Endothelial cell of hepatic sinusoid (primary cell): ENCODE measurements at regions not wholly inside any gene's neighbourhood (a gene's known extent, or its start where the extent isn't known, plus 50 kb on each side); places are given as distances from the start of the nearest gene placed in this dataset.
"Not testable (repeated sequence)": the region's sequence is repeated elsewhere in the genome, so short reads cannot be mapped to it uniquely, and the experiment has no call there.

ENCODE experiments used
- in situ Hi-C: cut with HindIII; loops from 2 replicates; pipeline ENCODE4 v1.10.0; 2017; ENCODE audit warnings: low sequenced_read_pairs

- in situ Hi-C loops = no loop called here
Measured at GRCh38 chr7:68200051-68200670, 1203.5 kb downstream of the TYW1 start.

- in situ Hi-C loops = no loop called here
Measured at GRCh38 chr7:68203251-68203650, 1206.6 kb downstream of the TYW1 start.

GRCh38 chr7:68205826-68206225 is 1209.2 kb downstream of the TYW1 start:
- in situ Hi-C loops = no loop called here

DNA sequence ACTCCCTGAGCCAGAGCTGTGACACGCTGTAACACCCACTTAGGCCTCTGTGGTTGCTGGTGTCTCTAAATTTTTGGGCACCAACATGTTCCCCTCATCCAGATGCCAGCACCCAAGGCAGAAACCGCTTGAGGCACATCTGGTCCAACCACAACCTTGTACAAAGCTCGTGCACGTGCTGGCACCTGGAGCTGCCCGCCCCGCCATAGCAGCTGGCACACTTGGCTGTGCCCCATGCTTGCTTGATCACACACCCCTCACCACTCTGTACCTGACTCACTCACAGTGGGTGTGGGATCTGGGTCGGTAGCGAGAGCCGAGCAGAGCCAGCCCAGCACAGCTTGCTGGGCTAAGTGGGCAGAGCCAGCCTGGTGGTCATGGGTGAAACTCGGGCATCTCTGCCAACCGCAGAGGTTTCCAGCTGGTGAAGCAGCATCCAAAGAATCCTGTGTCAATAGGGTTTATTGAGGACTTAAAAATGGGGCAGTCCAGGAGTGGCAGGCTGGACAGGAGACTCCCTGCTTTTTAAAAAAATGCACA is 1210.4 kb downstream of the TYW1 start:
- in situ Hi-C loops = no loop called here

- in situ Hi-C loops = no loop called here
Measured at GRCh38 chr7:68207676-68208075, 1211.0 kb downstream of the TYW1 start.

DNA sequence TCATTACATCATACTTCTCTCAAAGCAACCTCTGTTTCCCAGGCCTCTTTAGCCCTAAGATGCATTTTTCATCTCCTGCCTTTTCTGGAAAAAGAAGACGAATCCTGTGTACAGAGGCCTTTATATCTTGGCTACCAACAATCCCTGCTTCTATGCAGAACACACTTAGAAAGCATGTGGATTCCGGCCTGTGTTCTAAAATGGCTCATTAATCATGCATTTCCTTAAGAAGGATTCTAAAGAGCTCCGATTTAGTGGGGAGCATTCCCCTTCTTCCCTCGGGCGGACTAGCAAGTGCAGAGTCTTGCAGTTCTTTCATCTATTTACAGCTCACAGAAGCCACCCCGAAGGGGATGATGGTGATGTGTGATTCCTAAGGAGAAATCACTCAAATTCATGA is 1212.9 kb downstream of the TYW1 start:
- in situ Hi-C loops = no loop called here

- in situ Hi-C loops = no loop called here
Measured at GRCh38 chr7:68213838-68214237, 1217.2 kb downstream of the TYW1 start.

GRCh38 chr7:68216051-68216450 is 1219.4 kb downstream of the TYW1 start:
- in situ Hi-C loops = no loop called here

DNA sequence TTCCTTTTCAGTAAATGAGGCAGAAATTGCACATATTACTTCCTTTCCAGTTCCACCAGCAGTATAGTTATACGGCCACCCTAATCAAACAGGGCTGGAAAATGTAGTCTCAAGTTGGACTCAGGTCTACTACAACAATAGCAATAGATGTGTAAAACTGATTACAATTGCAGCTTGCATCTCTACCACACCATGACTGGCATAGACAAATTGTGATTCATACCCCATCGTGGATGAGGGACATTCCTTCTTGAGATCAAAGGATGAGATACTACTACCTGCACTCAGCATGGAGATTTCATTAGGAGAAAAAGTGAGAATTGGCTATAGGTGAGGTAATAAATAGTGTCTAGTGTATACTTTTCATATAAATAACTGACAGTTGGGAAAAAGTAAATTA is 1220.8 kb downstream of the TYW1 start:
- in situ Hi-C loops = no loop called here

DNA sequence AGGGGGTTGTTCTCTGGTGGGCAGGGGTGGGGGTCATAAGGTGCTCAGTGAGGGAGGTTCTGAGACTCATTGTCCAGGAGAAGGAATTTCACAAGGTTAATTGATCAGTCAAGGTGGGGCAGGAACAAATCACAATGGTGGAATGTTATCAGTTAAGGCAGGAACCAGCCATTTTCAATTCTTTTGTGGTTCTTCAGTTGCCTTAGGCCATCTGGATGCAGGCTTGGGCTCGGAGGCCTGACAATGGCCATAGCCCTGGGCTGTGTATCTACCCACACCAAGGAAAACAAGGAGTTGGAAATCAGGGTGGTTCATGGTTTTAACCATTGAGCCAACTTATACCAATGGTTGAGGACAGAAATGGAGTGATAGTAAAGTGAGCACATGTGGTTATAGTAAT is 1221.8 kb downstream of the TYW1 start:
- in situ Hi-C loops = no loop called here

GRCh38 chr7:68222311-68222710 is 1225.7 kb downstream of the TYW1 start:
- in situ Hi-C loops = no loop called here

- in situ Hi-C loops = no loop called here
Measured at GRCh38 chr7:68224041-68224741, 1227.6 kb downstream of the TYW1 start.

- in situ Hi-C loops = not testable (repeated sequence)
Measured at GRCh38 chr7:68231011-68231410, 1234.4 kb downstream of the TYW1 start.

DNA sequence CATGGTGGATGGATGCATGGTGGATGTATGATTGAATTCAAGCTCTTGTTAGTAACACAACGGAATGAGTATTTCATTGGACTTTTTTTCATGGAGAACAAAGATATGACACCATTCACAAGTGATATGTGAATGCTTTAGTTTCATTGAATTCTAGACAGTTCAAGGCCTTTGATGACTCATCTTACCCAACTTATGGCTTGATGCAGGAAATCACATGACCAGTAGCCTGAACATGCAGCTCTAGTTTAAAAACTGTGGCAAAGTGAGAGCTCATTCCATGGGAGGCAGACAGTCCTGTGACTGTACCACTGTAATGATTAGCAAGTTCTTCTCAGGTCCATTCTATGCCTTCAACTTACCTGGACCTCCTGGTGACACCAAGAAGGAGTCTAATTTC is 1239.3 kb downstream of the TYW1 start:
- in situ Hi-C loops = no loop called here

GRCh38 chr7:68238204-68238805 is 1241.7 kb downstream of the TYW1 start:
- in situ Hi-C loops = no loop called here

DNA sequence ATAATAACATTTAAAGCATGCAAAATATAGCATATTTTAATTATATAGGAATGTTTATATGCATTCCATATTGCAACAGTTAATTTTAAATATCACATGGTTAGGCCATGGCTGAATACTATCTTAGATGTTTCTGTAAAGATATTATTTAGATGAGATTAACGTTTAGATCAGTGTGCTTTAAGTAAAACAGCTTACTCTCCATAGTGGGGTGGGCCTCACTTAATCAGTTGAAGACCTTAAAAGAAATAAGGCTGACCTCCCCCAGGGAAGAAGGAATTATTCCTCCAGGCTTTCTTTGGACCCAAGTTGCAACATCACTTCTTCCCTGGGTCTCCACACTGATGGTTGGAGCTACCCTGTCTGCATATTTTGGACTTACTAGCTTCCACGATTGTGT is 1246.5 kb downstream of the TYW1 start:
- in situ Hi-C loops = no loop called here

GRCh38 chr7:68244389-68244788 is 1247.8 kb downstream of the TYW1 start:
- in situ Hi-C loops = no loop called here

DNA sequence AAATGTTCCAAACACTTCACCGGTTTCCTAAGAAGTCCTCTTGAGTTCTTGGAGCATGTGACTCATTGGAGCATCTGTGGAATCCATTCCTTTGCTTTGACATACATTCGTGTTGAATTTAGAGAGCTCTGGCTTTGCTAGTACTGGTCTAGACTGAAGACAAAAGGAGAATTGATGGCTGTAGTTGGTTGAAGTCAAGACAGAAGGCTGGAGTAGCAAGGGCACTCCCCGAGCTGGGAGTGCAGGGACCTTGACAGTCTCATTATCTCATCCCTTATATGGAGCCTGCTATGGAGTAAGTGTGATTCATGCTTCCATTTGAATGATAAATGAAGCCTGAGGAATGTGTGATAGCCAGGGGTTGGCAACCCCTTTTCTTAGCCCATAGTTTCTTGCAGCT is 1249.1 kb downstream of the TYW1 start:
- in situ Hi-C loops = no loop called here

GRCh38 chr7:68246189-68246633 is 1249.6 kb downstream of the TYW1 start:
- in situ Hi-C loops = no loop called here

- in situ Hi-C loops = no loop called here
Measured at GRCh38 chr7:68247126-68247525, 1250.5 kb downstream of the TYW1 start.

DNA sequence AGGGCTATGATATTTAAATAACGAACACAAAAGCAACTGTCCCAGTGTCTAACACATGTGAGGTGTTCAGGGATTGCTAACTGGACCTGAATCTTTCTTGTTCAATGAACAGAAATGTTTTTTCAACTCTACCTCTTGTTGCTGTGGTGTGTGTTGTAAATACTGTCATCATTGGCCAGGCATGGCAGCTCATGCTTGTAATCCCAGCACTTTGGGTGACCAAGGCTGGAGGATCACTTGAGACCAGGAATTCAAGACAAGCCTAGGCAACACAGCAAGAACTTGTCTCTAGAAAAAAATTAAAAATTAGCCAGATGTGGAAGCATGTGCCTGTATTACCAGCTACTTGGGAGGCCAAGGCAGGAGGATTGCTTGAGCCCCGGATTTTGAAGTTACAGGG is 1250.9 kb downstream of the TYW1 start:
- in situ Hi-C loops = no loop called here

DNA sequence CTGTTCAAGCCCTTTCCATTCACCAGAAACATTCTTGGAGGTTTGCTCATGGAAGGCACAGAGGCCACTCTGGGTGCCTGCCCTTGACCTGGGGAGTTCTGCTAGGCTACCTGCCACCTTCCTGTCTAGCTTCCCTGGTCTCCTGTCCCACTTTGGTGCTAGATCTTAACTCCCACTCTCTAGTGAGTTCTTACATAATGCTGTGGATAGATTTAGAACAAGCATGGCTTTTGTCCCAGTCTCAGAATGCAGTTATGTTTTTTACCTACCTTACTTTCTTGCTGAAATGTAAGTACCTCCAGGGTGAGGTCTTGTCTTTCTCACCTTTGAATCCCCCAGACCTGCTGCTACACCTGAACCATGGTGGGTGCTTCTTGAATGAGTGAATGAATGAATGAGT is 1252.3 kb downstream of the TYW1 start:
- in situ Hi-C loops = no loop called here
